SK-N-MC (cell line): ENCODE measurements at regions not wholly inside any gene's neighbourhood (a gene's known extent, or its start where the extent isn't known, plus 50 kb on each side); places are given as distances from the start of the nearest gene placed in this dataset.

Experiments
- EZH2 ChIP-seq: fragments of 200-600 bp; sonication (generic); IDR thresholded peaks from one replicate; pipeline ENCODE4 v1.6.1; 2017; ENCODE audit warnings: antibody characterized with exemption
- POLR2AphosphoS5 ChIP-seq: IDR thresholded peaks from 2 replicates; pipeline ENCODE4 v1.6.1; 2012; ENCODE audit warnings: mild to moderate bottlenecking, low read depth, low read length, borderline replicate concordance

- TF ChIP-seq EZH2 (no peak), POLR2AphosphoS5 (no peak)
Measured at GRCh38 chr5:74462356-74462755, 178.2 kb downstream of the ENC1 start.
